Breast epithelium (tissue), 3 donors: ENCODE measurements at regions not wholly inside any gene's neighbourhood (a gene's known extent, or its start where the extent isn't known, plus 50 kb on each side); places are given as distances from the start of the nearest gene placed in this dataset.

ENCODE experiments used
- POLR2A ChIP-seq: fragments of 450-650 bp; IDR thresholded peaks from one replicate; pipeline ENCODE4 v1.6.1; 2016; ENCODE audit warnings: antibody characterized with exemption, mild to moderate bottlenecking, moderate library complexity
- POLR2AphosphoS5 ChIP-seq, 3 donors: sonication (generic); formaldehyde crosslinking; IDR thresholded peaks; one replicate each; pipeline ENCODE4 v1.6.1; 2017; ENCODE audit warnings: antibody characterized with exemption in 3 of 3
- TF ChIP-seq, protein P1 (sequence below), 3 donors: fragments of 450-650 bp; IDR thresholded peaks; one replicate each; pipeline ENCODE4 v1.5.1; 2016 to 2017; ENCODE audit warnings: antibody characterized with exemption in 3 of 3, mild to moderate bottlenecking in 3 of 3, moderate library complexity in 3 of 3

GRCh38 chr1:104072915-104073371 is 323.2 kb downstream of the AMY1C start:
- TF ChIP-seq, protein P1, sequence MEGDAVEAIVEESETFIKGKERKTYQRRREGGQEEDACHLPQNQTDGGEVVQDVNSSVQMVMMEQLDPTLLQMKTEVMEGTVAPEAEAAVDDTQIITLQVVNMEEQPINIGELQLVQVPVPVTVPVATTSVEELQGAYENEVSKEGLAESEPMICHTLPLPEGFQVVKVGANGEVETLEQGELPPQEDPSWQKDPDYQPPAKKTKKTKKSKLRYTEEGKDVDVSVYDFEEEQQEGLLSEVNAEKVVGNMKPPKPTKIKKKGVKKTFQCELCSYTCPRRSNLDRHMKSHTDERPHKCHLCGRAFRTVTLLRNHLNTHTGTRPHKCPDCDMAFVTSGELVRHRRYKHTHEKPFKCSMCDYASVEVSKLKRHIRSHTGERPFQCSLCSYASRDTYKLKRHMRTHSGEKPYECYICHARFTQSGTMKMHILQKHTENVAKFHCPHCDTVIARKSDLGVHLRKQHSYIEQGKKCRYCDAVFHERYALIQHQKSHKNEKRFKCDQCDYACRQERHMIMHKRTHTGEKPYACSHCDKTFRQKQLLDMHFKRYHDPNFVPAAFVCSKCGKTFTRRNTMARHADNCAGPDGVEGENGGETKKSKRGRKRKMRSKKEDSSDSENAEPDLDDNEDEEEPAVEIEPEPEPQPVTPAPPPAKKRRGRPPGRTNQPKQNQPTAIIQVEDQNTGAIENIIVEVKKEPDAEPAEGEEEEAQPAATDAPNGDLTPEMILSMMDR (IDR thresholded peaks at IDR 0.05) = no peak
- TF ChIP-seq POLR2A (no peak), POLR2AphosphoS5 (IDR thresholded peaks at IDR 0.05) (no peak)
